ENCODE measurements at regions not wholly inside any gene's neighbourhood (a gene's known extent, or its start where the extent isn't known, plus 50 kb on each side); places are given as distances from the start of the nearest gene placed in this dataset.

DNA sequence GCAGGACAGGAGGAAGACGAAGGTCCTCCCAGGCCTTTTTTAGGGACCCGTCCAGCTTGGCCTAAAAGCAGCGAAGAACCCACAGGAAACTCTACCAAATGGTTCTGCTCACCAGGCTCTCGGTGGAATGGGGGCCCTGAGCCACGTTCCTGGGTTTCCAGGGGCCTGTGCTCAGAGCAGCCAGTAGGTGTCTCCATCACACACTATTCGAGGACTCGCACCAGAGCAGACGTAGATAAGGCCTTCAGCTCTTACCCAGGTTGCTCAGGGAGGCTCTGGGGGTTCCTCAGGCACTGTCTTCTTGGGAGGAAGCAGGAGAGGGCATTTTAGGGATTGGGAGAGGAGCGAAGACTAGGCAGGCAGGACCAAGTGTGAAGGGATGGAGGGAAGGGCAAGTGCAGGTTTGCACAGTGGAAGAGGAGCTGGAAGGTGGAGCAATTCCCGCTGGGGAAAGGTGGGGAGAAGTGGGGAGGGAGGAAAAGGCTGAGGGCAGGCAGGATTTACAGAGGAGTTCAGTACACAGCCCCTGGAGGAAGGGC is 157.1 kb downstream of the RGS9 start:
- TF ChIP-seq CTCF (IDR thresholded peaks at IDR 0.05) (peak; percentile 61 to 84 (median 70)), POLR2A (IDR thresholded peaks at IDR 0.05) (no peak)
